ENCODE measurements at regions not wholly inside any gene's neighbourhood (a gene's known extent, or its start where the extent isn't known, plus 50 kb on each side); places are given as distances from the start of the nearest gene placed in this dataset.

GRCh38 chr2:129699781-129700573 is 279.5 kb upstream of the RAB6C start:
- DNase-seq = no peak

GRCh38 chr2:129702416-129703176 is 276.9 kb upstream of the RAB6C start:
- no peak for DNase-seq

GRCh38 chr2:129705085-129705484 is 274.4 kb upstream of the RAB6C start:
- DNase-seq = no peak

GRCh38 chr2:129707800-129708199 is 271.7 kb upstream of the RAB6C start:
- DNase-seq = no peak

- no peak for DNase-seq
Measured at GRCh38 chr2:129708221-129708967, 271.1 kb upstream of the RAB6C start.

GRCh38 chr2:129709001-129709955 is 270.2 kb upstream of the RAB6C start:
- no peak for DNase-seq

- DNase-seq = no peak
Measured at GRCh38 chr2:129709956-129710598, 269.4 kb upstream of the RAB6C start.

GRCh38 chr2:129710670-129711495 is 268.6 kb upstream of the RAB6C start:
- no peak for DNase-seq

- no peak for DNase-seq
Measured at GRCh38 chr2:129711816-129712675, 267.4 kb upstream of the RAB6C start.

GRCh38 chr2:129712676-129712985 is 266.8 kb upstream of the RAB6C start:
- DNase-seq = no peak

- DNase-seq = no peak
Measured at GRCh38 chr2:129713337-129713736, 266.1 kb upstream of the RAB6C start.

GRCh38 chr2:129716781-129717559 is 262.5 kb upstream of the RAB6C start:
- DNase-seq = no peak

- DNase-seq = no peak
Measured at GRCh38 chr2:129717560-129718130, 261.8 kb upstream of the RAB6C start.

- no peak for DNase-seq
Measured at GRCh38 chr2:129719335-129719734, 260.1 kb upstream of the RAB6C start.

- DNase-seq = no peak
Measured at GRCh38 chr2:129720360-129720759, 259.1 kb upstream of the RAB6C start.

- no peak for DNase-seq
Measured at GRCh38 chr2:129720761-129721160, 258.7 kb upstream of the RAB6C start.

GRCh38 chr2:129721236-129721635 is 258.2 kb upstream of the RAB6C start:
- DNase-seq = no peak

- DNase-seq = no peak
Measured at GRCh38 chr2:129721846-129722245, 257.6 kb upstream of the RAB6C start.
